Stimulated activated CD4-positive, alpha-beta T cell treated with anti-CD3 and anti-CD28 coated beads, TNF-alpha, amount 100 ng/mL, for 48 hours (primary cell): ENCODE measurements at regions not wholly inside any gene's neighbourhood (a gene's known extent, or its start where the extent isn't known, plus 50 kb on each side); places are given as distances from the start of the nearest gene placed in this dataset.
"Not testable (repeated sequence)": the region's sequence is repeated elsewhere in the genome, so short reads cannot be mapped to it uniquely, and the experiment has no call there.

ENCODE experiments used
- DNase-seq, 3 donors: peaks; one replicate each; pipeline ENCODE4 v3.0.0-alpha.2; 2020; ENCODE audit warnings: low read depth in 3 of 3

- no peak for DNase-seq
These were observed 375.9 kb downstream of the NXPH1 start for GRCh38 chr7:8809320-8809719.

- DNase-seq: no peak
These were observed 384.1 kb downstream of the NXPH1 start for GRCh38 chr7:8817448-8818036.

- no peak for DNase-seq
These were observed 385.0 kb downstream of the NXPH1 start for GRCh38 chr7:8818406-8818805.

GRCh38 chr7:8822595-8822994 lies 389.2 kb downstream of the NXPH1 start:
- DNase-seq: no peak

GRCh38 chr7:8823486-8823885 lies 390.1 kb downstream of the NXPH1 start:
- no peak for DNase-seq

- no peak for DNase-seq
These were observed 393.9 kb downstream of the NXPH1 start for GRCh38 chr7:8827329-8827728.

GRCh38 chr7:8829100-8829499 lies 395.7 kb downstream of the NXPH1 start:
- DNase-seq: no peak

- DNase-seq: no peak
These were observed 398.0 kb downstream of the NXPH1 start for GRCh38 chr7:8831376-8831775.

GRCh38 chr7:8833355-8833754 lies 399.9 kb downstream of the NXPH1 start:
- no peak for DNase-seq

- no peak for DNase-seq
These were observed 407.8 kb downstream of the NXPH1 start for GRCh38 chr7:8841171-8841570.

GRCh38 chr7:8871716-8872115 lies 438.3 kb downstream of the NXPH1 start:
- no peak for DNase-seq

GRCh38 chr7:8881916-8882315 lies 448.5 kb downstream of the NXPH1 start:
- no peak for DNase-seq

- DNase-seq: no peak
These were observed 452.1 kb downstream of the NXPH1 start for GRCh38 chr7:8885480-8886000.

- not testable (repeated sequence) for DNase-seq
These were observed 456.9 kb downstream of the NXPH1 start for GRCh38 chr7:8890346-8890745.

GRCh38 chr7:8893775-8894174 lies 460.4 kb downstream of the NXPH1 start:
- DNase-seq: no peak

GRCh38 chr7:8906396-8907075 lies 473.1 kb downstream of the NXPH1 start:
- DNase-seq: no peak

- DNase-seq: no peak
These were observed 475.5 kb downstream of the NXPH1 start for GRCh38 chr7:8908889-8909288.

- no peak for DNase-seq
These were observed 480.3 kb downstream of the NXPH1 start for GRCh38 chr7:8913682-8914081.

GRCh38 chr7:8921807-8922206 lies 488.4 kb downstream of the NXPH1 start:
- DNase-seq: no peak

- no peak for DNase-seq
These were observed 489.3 kb downstream of the NXPH1 start for GRCh38 chr7:8922726-8923125.

- no peak for DNase-seq
These were observed 489.9 kb downstream of the NXPH1 start for GRCh38 chr7:8923164-8923806.

- DNase-seq: no peak
These were observed 498.7 kb downstream of the NXPH1 start for GRCh38 chr7:8931906-8932646.
